HG02884 (cell line): ENCODE measurements at regions not wholly inside any gene's neighbourhood (a gene's known extent, or its start where the extent isn't known, plus 50 kb on each side); places are given as distances from the start of the nearest gene placed in this dataset.

Source experiments
- ATAC-seq: cut with Tn5 transposase; IDR thresholded peaks from one replicate; pipeline ENCODE4 v1.9.1; 2021; ENCODE audit warnings: mild to moderate bottlenecking, moderate library complexity; ENCODE audit not compliant: unreplicated experiment

GRCh38 chr17:72206376-72206775 is 85.6 kb downstream of the SOX9 start:
- no peak for ATAC-seq

GRCh38 chr17:72208832-72209231 is 88.0 kb downstream of the SOX9 start:
- no peak for ATAC-seq

GRCh38 chr17:72212041-72212440 is 91.2 kb downstream of the SOX9 start:
- ATAC-seq = no peak

- ATAC-seq = no peak
Measured at GRCh38 chr17:72215490-72215889, 94.7 kb downstream of the SOX9 start.

DNA sequence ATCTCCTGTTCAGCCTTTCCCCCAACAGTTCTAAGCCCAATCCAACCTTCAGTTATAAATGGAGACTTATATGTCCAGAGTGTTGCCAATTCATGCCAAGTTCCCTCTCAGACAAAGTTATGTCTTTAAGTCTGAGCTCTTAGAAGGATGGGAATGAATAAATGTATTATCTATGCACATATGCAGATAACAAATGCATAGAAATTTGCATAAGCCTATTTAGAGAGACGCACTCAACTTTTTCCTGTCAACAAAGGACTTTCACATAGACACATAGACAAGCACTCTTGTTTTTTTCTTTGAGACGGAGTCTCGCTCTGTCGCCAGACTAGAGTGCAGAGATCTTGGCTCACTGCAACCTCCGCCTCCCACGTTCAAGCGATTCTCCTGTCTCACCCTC is 95.1 kb downstream of the SOX9 start:
- no peak for ATAC-seq

DNA sequence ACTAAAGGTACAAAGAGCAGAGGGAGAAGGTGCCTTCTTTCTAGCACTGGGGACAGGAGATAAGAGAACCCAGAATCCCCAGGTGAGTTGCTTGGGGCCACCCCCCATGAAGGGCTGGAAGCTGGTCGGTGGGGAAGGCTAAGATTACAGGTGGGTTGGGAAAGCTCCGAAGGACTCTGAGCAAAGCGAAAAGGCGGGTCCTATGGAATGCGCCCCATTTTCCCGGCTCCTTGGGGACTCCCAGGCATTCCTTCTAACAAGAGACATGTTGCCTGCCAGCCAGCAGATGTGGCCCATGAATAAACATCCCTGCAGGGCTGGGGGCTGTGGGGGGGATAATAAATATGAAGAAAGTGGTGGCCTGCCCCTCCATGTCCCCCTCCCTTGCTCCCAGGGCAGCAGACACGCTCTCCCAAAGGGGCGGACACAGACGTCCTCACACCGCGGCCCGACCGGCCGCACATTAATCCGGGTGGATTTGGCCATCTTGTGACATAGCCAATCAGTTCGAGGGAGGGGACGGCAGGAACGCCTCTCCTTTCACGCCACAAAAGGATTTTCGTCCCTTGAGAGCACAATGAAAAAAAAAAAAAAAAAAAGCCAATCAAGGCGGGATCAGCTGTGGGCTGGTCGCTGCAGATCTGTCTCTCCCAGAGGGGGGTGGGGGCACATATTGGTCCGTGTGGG is 98.5 kb downstream of the SOX9 start:
- no peak for ATAC-seq

DNA sequence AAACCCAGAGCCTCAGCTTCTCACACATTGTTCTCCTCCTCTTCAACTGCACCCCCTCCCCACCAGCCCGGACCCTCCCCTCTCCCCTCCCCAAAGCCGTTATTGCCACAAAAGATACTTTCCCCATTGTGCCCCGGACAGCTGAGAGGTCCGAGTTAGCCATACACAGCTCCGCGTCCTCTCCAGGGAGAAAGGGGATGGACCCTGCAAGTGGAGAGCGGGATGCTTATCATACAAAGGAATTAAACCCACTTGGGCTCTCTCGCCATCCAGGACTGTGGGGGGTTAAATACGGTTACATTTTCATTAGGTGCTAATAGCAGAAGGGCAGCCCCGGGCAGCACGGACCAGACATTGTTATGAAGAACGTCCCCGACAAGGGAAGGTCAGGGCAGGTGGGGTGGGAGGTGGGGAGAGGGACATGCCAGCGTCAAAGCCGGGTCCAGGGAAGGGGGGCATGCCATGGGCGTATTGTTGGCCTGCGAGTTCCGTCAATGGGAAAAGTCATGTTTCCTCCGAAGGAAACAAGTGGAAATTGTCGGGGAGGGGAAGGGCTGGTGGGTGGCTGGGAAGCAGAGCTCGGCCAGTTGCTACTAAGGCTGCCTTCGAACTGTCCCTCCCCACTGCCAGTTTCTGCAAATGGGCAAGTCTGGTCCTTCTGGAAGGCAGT is 99.1 kb downstream of the SOX9 start:
- no peak for ATAC-seq

DNA sequence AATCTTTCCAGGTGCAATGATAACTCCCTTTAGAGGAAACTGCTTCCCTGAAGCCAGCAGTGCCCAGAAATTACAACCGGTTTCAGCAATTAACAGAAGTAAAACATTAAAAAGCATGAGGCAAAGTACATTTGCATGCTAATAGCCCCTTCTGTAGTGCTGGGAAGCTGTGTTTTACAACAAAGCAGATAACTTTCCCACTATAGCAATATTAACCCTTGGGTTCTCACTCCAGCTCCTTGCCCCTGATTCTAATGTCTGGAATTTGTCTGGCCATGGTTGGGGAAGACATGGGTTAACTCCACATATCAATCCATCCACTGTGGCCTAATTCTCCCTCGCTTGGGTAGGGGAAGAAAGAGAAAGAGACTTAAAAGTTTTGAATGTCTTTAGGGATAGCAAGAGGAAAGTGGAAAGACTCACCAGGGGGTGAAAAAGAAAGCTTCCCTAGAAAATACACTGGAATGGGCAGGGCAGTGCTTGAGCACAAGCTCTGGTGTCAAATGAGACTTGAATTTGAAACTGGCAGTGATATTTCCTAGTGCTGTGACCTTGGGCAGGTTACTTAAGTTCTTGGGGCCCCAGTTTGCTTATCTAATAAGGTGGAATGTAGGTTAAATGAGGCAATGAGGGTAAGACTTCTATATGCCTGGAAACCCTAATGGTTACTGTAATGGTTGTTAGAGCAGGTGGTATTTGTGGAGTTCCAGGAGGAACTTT is 102.0 kb downstream of the SOX9 start:
- no peak for ATAC-seq

DNA sequence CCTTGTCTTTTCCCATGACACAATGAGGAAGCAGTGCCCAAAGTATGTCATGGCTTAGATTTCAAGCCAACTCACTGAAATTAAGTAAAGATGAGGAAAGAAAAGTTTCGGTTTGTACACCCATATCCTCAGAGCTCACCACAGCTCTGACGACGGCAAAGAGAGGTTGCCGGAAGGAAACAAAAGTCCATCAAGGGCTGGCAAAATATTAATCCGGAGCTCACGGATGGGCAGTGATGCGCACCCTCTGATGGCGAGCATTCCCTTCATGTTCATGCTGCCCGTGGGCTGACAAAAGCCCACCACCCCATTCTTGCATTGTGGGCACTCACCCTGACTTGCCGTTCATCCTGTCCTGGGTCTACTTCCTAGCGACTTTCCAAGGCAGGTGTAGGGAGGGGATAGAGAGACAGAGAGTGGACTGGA is 103.1 kb downstream of the SOX9 start:
- no peak for ATAC-seq

DNA sequence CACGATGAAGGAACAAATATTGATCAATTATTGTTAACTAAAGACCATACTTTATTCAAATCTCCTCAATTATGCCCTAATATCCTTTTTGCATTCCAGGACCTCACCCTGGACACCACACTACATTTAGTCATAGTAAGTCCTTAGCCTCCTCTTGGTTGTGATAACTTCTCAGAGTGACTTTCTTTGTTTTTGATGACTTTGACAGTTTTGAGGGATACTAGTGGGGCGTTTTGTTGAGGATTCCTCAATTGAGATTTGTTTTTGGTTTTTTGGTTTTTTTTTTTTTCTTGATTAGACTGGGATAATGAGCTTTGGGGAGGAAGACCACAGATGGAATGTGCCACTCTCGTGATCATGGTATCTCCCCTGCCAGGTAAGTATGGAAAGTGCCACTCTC is 105.5 kb downstream of the SOX9 start:
- no peak for ATAC-seq

DNA sequence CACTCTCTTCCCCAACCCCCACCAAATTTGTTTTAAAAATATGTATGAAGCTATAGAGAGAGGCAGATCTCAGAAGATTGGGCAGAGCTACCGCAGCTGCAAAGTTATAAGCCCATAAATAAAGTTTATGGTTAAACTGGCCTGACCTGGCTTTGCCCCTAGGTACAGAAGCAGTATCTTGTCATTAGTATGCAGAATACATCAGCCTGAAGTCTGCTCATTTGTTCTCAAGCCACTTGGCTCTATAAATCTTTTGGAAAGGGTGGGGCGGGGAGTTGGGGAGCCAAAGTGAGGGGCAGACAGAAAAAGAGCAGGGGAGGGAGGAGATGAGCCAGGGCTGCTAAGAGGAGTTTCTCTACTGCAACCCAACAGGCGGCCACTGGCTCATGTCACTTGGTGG is 113.2 kb downstream of the SOX9 start:
- ATAC-seq = no peak

DNA sequence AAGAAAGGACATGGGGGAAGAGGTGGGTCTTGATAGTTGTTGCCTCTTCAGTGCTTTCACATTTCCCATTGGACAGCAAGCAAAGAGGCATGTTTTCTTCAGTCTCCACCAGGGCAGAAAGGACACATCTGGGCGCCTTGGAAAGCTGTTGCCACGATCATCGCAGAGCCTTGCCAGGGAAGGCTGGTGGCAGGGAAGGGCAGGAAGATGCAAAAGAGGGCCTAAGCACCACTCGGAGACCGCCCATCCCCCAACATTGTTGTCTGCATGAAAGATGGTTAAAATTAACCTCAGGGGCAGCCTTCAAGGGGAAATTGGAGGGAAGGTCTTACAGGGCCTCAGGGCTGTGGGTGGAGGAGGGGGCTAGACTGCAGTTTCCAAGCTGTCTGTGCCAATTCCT is 114.2 kb downstream of the SOX9 start:
- ATAC-seq = no peak

DNA sequence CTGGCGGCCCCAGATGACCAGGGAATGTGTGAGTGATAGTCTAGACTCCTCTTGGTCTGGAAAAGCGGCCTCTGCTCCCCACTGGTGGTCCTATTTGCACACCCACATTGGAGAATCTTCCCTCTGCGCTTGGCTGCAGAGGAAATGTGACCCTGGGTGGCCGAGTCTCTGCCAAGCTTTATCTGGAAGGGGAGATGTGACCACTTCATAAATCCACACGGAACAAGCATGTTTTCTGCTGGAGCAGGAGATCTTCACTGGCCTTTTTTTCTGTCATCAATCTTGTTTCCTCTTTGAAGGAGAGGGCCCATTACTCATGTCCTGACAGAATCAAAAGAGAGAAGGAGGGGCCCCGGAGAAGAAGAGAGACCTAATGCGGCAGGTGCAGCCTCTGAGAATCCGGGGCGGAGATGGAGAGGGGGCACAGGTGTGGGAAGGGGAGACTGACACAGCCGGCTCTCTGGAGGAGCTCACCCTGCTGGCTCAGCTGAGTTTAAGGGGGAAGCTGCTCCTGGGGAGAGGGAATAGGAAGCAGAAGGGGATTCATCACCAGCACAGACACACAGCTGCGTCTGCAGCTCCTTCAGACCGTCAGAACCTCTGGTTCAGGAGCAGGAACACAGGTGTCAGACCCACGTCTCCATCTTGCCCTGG is 116.3 kb downstream of the SOX9 start:
- no peak for ATAC-seq

GRCh38 chr17:72238157-72238673 is 117.4 kb downstream of the SOX9 start:
- ATAC-seq = no peak

GRCh38 chr17:72239548-72239947 is 118.7 kb downstream of the SOX9 start:
- ATAC-seq = no peak

DNA sequence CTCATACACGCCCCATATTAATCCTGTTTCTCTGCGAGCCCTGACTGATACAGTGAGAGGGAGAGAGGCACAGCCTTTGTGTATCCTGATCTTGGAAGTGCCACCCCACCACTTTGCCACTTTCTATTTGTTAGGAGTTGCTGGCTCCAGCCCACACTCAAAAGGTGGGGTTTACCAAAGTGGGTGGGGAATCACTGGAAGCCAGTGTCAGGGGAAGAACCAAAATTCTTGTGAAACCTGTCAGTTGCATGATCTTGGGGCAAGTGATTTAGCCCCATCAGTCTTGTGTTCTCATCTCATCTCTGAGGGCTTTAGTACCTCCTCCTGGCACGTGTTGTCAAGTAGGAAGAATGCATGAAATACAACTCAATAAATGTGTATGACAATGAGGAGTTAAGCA is 119.5 kb downstream of the SOX9 start:
- ATAC-seq = no peak

DNA sequence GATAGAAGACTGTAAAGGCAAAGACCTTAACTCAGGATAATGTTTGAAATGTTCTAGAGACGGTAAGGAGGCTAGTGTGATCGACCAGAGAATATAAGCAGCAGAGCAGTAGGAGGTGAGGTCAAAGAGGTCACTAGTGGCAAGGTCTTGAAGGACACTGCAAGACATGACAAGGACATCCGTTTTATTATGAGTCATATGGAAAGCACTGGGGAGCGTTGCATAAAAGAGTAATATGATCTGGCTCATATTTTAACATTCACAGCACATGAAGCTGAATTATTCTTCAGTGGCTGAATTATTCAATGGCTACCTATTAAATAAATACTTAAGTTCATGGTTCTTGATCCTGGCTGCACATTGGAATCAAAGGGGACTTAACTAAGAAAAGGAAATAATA is 123.7 kb downstream of the SOX9 start:
- ATAC-seq = no peak

DNA sequence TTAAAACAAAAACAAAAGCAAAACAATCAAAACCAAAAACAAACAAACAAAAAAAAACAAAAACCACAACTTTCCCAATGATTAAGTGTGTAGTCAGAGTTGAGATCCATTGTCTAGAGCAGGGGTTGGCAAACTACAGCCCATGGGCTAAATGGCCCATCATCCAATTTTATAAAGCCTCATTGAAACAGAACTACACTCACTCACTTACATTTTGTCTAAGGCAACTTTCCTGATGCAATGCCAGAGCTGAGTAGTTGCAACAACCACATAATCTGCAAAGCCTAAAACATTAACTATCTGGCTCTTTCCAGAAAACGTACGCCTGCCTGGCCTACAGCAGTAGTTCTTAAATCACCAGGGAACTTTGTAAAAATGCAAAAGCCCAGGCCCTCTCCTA is 124.1 kb downstream of the SOX9 start:
- no peak for ATAC-seq

GRCh38 chr17:72249441-72249840 is 128.6 kb downstream of the SOX9 start:
- no peak for ATAC-seq

GRCh38 chr17:72250206-72250605 is 129.4 kb downstream of the SOX9 start:
- no peak for ATAC-seq

DNA sequence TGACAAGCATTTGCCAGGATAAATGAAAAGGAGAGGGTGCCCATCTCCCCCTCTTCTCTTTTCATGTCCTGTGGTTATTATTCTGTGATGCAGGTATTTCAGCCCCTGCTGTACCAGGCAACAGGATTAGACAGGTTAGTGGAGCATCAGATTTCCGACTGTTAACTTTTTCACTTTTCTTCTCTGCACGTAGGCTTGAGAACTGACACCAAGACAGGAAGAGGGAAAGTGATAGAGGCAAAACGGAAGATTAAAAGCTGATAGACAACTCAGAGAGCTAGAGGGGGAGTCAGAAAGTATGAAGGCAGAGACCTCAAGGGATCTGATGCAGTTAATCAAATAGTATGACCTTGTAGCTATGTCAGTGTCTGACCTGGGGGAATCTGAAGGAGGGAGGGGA is 132.8 kb downstream of the SOX9 start:
- ATAC-seq = no peak
